ENCODE measurements at regions not wholly inside any gene's neighbourhood (a gene's known extent, or its start where the extent isn't known, plus 50 kb on each side); places are given as distances from the start of the nearest gene placed in this dataset.

- TF ChIP-seq CTCF (IDR thresholded peaks at IDR 0.05): no peak
- TF ChIP-seq POLR2A (IDR thresholded peaks at IDR 0.05): no peak
- no peak for TF ChIP-seq POLR2AphosphoS5 (IDR thresholded peaks at IDR 0.05)
- TF ChIP-seq EP300 (IDR thresholded peaks at IDR 0.05): no peak
- Histone ChIP-seq H3K4me3 (no peak overlapping the region), H3K9me3 (no peaks in the 10 kb centered on the region), H3K27ac (no peak overlapping the region), H3K27me3 (no peaks in the 10 kb centered on the region), H3K36me3 (no peaks in the 10 kb centered on the region), H3K4me1 (no peaks in the 10 kb centered on the region)
- ATAC-seq: no peak
- WGBS, 2 donors (ENCODE audit: low coverage in 1 of 2): 53 to 60% methylated on average over 2 of the region's 2 CpGs
These were observed 312.8 kb upstream of the GYPC start for GRCh38 chr2:126343136-126343535.

GRCh38 chr2:126344493-126344892, 311.5 kb upstream of the GYPC start:
- H3K27ac ChIP-seq: no peak overlapping the region
- no peaks in the 10 kb centered on the region for H3K27me3 ChIP-seq
- H3K9me3 ChIP-seq: no peaks in the 10 kb centered on the region
- no peak for ATAC-seq
- TF ChIP-seq EP300 (IDR thresholded peaks at IDR 0.05) (no peak), CTCF (IDR thresholded peaks at IDR 0.05) (no peak), POLR2AphosphoS5 (IDR thresholded peaks at IDR 0.05) (no peak), POLR2A (IDR thresholded peaks at IDR 0.05) (no peak)
- no peak overlapping the region for H3K4me3 ChIP-seq
- H3K4me1 ChIP-seq: no peaks in the 10 kb centered on the region
- H3K36me3 ChIP-seq: no peaks in the 10 kb centered on the region
- WGBS, 2 donors (ENCODE audit: low coverage in 1 of 2): 29 to 60% methylated on average over 1 of the region's 2 CpGs

GRCh38 chr2:126345691-126346090, 310.3 kb upstream of the GYPC start:
- TF ChIP-seq POLR2AphosphoS5 (IDR thresholded peaks at IDR 0.05) (no peak), EP300 (IDR thresholded peaks at IDR 0.05) (no peak), CTCF (IDR thresholded peaks at IDR 0.05) (no peak), POLR2A (IDR thresholded peaks at IDR 0.05) (no peak)
- no peak overlapping the region for H3K4me3 ChIP-seq
- H3K9me3 ChIP-seq: no peaks in the 10 kb centered on the region
- no peak for ATAC-seq
- no peaks in the 10 kb centered on the region for H3K4me1 ChIP-seq
- no peak overlapping the region for H3K27ac ChIP-seq
- H3K36me3 ChIP-seq: no peaks in the 10 kb centered on the region
- 54 to 90% methylated on average over 1 of the region's 1 CpG for WGBS, 2 donors (ENCODE audit: low coverage in 1 of 2)
- no peaks in the 10 kb centered on the region for H3K27me3 ChIP-seq

GRCh38 chr2:126356631-126357030, 299.3 kb upstream of the GYPC start:
- Histone ChIP-seq H3K4me1 (no peaks in the 10 kb centered on the region), H3K36me3 (no peaks in the 10 kb centered on the region), H3K27ac (no peak overlapping the region), H3K27me3 (no peaks in the 10 kb centered on the region), H3K9me3 (peaks cover 0 to 4% (median 0%) of the 10 kb centered on the region in 3 donors), H3K4me3 (no peak overlapping the region)
- ATAC-seq: no peak
- TF ChIP-seq CTCF (IDR thresholded peaks at IDR 0.05) (no peak), POLR2AphosphoS5 (IDR thresholded peaks at IDR 0.05) (no peak), POLR2A (IDR thresholded peaks at IDR 0.05) (no peak), EP300 (IDR thresholded peaks at IDR 0.05) (no peak)
- 74 to 79% methylated on average over 2 of the region's 2 CpGs for WGBS, 2 donors (ENCODE audit: low coverage in 1 of 2)

GRCh38 chr2:126358122-126358521, 297.8 kb upstream of the GYPC start:
- no peak for TF ChIP-seq POLR2A (IDR thresholded peaks at IDR 0.05)
- no peak for TF ChIP-seq EP300 (IDR thresholded peaks at IDR 0.05)
- TF ChIP-seq CTCF (IDR thresholded peaks at IDR 0.05): no peak
- TF ChIP-seq POLR2AphosphoS5 (IDR thresholded peaks at IDR 0.05): no peak

More at GRCh38 chr2:126358122-126358521, 297.8 kb upstream of the GYPC start:
- H3K9me3 ChIP-seq: peaks cover 0 to 4% (median 0%) of the 10 kb centered on the region in 3 donors
- no peaks in the 10 kb centered on the region for H3K27me3 ChIP-seq
- 57 to 79% methylated on average over 1 of the region's 1 CpG for WGBS, 2 donors (ENCODE audit: low coverage in 1 of 2)
- no peak for ATAC-seq
- no peaks in the 10 kb centered on the region for H3K4me1 ChIP-seq
- H3K36me3 ChIP-seq: no peaks in the 10 kb centered on the region
- no peak overlapping the region for H3K4me3 ChIP-seq
- H3K27ac ChIP-seq: no peak overlapping the region
